Hepatocyte (in vitro differentiated cells): ENCODE measurements at regions not wholly inside any gene's neighbourhood (a gene's known extent, or its start where the extent isn't known, plus 50 kb on each side); places are given as distances from the start of the nearest gene placed in this dataset.

Source experiments
- EZH2 ChIP-seq: fragments of 200-600 bp; sonication (generic); IDR thresholded peaks from 2 replicates; pipeline ENCODE4 v1.6.1; 2016; ENCODE audit warnings: antibody characterized with exemption, mild to moderate bottlenecking, borderline replicate concordance
- EZH2phosphoT487 ChIP-seq: fragments of 200-600 bp; sonication (generic); IDR thresholded peaks from one replicate; pipeline ENCODE4 v1.6.1; 2018; ENCODE audit warnings: antibody characterized with exemption, mild to moderate bottlenecking, low read depth, moderate library complexity; ENCODE audit not compliant: unreplicated experiment, severe bottlenecking
- TF ChIP-seq, protein P1 (sequence below): fragments of 200-600 bp; sonication (generic); IDR thresholded peaks from 2 replicates; pipeline ENCODE4 v1.5.1; 2016; ENCODE audit warnings: antibody characterized with exemption, mild to moderate bottlenecking; ENCODE audit not compliant: poor library complexity

- TF ChIP-seq, protein P1, sequence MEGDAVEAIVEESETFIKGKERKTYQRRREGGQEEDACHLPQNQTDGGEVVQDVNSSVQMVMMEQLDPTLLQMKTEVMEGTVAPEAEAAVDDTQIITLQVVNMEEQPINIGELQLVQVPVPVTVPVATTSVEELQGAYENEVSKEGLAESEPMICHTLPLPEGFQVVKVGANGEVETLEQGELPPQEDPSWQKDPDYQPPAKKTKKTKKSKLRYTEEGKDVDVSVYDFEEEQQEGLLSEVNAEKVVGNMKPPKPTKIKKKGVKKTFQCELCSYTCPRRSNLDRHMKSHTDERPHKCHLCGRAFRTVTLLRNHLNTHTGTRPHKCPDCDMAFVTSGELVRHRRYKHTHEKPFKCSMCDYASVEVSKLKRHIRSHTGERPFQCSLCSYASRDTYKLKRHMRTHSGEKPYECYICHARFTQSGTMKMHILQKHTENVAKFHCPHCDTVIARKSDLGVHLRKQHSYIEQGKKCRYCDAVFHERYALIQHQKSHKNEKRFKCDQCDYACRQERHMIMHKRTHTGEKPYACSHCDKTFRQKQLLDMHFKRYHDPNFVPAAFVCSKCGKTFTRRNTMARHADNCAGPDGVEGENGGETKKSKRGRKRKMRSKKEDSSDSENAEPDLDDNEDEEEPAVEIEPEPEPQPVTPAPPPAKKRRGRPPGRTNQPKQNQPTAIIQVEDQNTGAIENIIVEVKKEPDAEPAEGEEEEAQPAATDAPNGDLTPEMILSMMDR: no peak
- TF ChIP-seq EZH2 (no peak), EZH2phosphoT487 (no peak)
Observed at GRCh38 chr10:83512681-83513080, 626.6 kb upstream of the GHITM start.
